Esophagus squamous epithelium (tissue), 4 donors: ENCODE measurements at regions not wholly inside any gene's neighbourhood (a gene's known extent, or its start where the extent isn't known, plus 50 kb on each side); places are given as distances from the start of the nearest gene placed in this dataset.

ENCODE experiments used
- POLR2A ChIP-seq, 4 donors: fragments of 450-650 bp; IDR thresholded peaks; one replicate each; pipeline ENCODE4 v1.6.1; 2017; ENCODE audit warnings: antibody characterized with exemption in 4 of 4, mild to moderate bottlenecking in 4 of 4, moderate library complexity in 3 of 4
- TF ChIP-seq, protein P1 (sequence below), 6 experiments: fragments of 450-650 bp in 4 of 6; fragments of 200-600 bp in 2 of 6; sonication (generic) in 2 of 6; IDR thresholded peaks; one replicate each; pipeline ENCODE4 v1.5.1; 2016 to 2019; ENCODE audit warnings: antibody characterized with exemption in 6 of 6, mild to moderate bottlenecking in 4 of 6, moderate library complexity in 4 of 6

GRCh38 chr12:46514886-46515285 is 142.3 kb upstream of the SLC38A2 start:
- TF ChIP-seq, protein P1, sequence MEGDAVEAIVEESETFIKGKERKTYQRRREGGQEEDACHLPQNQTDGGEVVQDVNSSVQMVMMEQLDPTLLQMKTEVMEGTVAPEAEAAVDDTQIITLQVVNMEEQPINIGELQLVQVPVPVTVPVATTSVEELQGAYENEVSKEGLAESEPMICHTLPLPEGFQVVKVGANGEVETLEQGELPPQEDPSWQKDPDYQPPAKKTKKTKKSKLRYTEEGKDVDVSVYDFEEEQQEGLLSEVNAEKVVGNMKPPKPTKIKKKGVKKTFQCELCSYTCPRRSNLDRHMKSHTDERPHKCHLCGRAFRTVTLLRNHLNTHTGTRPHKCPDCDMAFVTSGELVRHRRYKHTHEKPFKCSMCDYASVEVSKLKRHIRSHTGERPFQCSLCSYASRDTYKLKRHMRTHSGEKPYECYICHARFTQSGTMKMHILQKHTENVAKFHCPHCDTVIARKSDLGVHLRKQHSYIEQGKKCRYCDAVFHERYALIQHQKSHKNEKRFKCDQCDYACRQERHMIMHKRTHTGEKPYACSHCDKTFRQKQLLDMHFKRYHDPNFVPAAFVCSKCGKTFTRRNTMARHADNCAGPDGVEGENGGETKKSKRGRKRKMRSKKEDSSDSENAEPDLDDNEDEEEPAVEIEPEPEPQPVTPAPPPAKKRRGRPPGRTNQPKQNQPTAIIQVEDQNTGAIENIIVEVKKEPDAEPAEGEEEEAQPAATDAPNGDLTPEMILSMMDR (IDR thresholded peaks at IDR 0.05): no peak
- no peak for TF ChIP-seq POLR2A (IDR thresholded peaks at IDR 0.05)
